Astrocyte (in vitro differentiated cells and primary cell): ENCODE measurements at regions not wholly inside any gene's neighbourhood (a gene's known extent, or its start where the extent isn't known, plus 50 kb on each side); places are given as distances from the start of the nearest gene placed in this dataset.

Source experiments
- EZH2 ChIP-seq: IDR thresholded peaks from 2 replicates; pipeline ENCODE4 v1.6.1; 2012; ENCODE audit warnings: mild to moderate bottlenecking, low read length, inconsistent platforms; ENCODE audit not compliant: insufficient read depth
- TF ChIP-seq, protein P1 (sequence below): IDR thresholded peaks from 2 replicates; pipeline ENCODE4 v1.5.1; 2011; ENCODE audit warnings: low read depth, mild to moderate bottlenecking, inconsistent platforms, low read length, moderate library complexity; ENCODE audit not compliant: insufficient read depth

DNA sequence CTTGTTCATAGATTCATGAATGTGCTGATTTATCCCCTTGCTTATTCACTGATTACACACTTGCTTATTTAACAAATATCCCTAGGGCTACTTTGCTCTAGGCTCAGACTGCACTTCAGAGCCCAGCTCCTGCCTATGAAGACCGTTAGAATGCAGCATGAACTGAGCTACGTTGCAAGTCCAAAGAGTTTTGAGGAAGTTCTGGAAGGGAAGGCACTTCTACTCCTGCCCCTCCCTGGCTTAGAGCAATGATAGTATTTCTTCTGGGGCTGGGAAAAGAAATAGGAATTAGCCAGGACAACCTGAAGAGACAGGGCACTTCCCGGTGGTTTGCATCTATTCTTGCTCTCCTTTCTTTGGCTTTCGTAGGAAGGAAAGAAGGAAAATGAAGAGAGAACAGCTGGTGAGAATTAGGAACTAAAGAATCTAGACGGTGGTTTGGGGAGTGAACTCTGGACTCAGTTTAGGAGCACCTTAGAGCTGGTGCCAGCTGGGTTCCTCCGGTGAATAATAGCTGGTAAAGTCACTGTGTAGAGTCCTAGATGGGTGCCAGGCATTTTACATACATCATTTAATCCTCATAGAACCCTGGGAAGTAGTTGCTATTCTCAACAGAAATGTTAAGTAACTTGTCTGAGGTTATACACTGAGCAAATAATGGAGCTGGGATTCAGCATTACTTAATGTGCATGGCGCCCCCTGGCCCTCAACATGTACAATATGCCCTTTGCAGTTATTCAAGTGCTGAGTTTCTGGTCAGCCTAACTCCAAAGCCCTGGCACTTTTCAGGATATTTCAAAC lies 65.9 kb downstream of the NDUFS5 start:
- TF ChIP-seq, protein P1, sequence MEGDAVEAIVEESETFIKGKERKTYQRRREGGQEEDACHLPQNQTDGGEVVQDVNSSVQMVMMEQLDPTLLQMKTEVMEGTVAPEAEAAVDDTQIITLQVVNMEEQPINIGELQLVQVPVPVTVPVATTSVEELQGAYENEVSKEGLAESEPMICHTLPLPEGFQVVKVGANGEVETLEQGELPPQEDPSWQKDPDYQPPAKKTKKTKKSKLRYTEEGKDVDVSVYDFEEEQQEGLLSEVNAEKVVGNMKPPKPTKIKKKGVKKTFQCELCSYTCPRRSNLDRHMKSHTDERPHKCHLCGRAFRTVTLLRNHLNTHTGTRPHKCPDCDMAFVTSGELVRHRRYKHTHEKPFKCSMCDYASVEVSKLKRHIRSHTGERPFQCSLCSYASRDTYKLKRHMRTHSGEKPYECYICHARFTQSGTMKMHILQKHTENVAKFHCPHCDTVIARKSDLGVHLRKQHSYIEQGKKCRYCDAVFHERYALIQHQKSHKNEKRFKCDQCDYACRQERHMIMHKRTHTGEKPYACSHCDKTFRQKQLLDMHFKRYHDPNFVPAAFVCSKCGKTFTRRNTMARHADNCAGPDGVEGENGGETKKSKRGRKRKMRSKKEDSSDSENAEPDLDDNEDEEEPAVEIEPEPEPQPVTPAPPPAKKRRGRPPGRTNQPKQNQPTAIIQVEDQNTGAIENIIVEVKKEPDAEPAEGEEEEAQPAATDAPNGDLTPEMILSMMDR: peak; percentile 82
- TF ChIP-seq EZH2: no peak
